ENCODE measurements at regions not wholly inside any gene's neighbourhood (a gene's known extent, or its start where the extent isn't known, plus 50 kb on each side); places are given as distances from the start of the nearest gene placed in this dataset.

- TF ChIP-seq RARB (CRISPR knock-in tag; IDR thresholded peaks at IDR 0.05) (no peak), POU6F1 (CRISPR knock-in tag; IDR thresholded peaks at IDR 0.05; ENCODE audit: borderline replicate concordance, low read depth) (no peak), PPARA (CRISPR knock-in tag; IDR thresholded peaks at IDR 0.05; ENCODE audit: borderline replicate concordance) (no peak), ARNTL (CRISPR knock-in tag; IDR thresholded peaks at IDR 0.05; ENCODE audit: borderline replicate concordance, low read depth) (no peak), PATZ1 (CRISPR knock-in tag; IDR thresholded peaks at IDR 0.05; ENCODE audit: borderline replicate concordance) (no peak), TOX (CRISPR knock-in tag; IDR thresholded peaks at IDR 0.05; ENCODE audit: borderline replicate concordance) (no peak), CSRNP3 (CRISPR knock-in tag; IDR thresholded peaks at IDR 0.05) (no peak), CREB5 (CRISPR knock-in tag; IDR thresholded peaks at IDR 0.05; ENCODE audit: low read depth) (no peak), CSDC2 (CRISPR knock-in tag; IDR thresholded peaks at IDR 0.05) (no peak)
- no peak for ATAC-seq
Observed at GRCh38 chr10:81116990-81117389, 579.3 kb downstream of the SH2D4B start.

GRCh38 chr10:81127931-81128330 lies 590.2 kb downstream of the SH2D4B start:
- ATAC-seq = no peak
- TF ChIP-seq PPARA (CRISPR knock-in tag; IDR thresholded peaks at IDR 0.05; ENCODE audit: borderline replicate concordance) = no peak
- no peak for TF ChIP-seq ZC3H10 (CRISPR knock-in tag; IDR thresholded peaks at IDR 0.05)
- TF ChIP-seq TOX (CRISPR knock-in tag; IDR thresholded peaks at IDR 0.05; ENCODE audit: borderline replicate concordance) = no peak
- TF ChIP-seq ISL1 (CRISPR knock-in tag; IDR thresholded peaks at IDR 0.05) = no peak
- no peak for TF ChIP-seq OSR1 (CRISPR knock-in tag; IDR thresholded peaks at IDR 0.05)
- TF ChIP-seq ARNTL (CRISPR knock-in tag; IDR thresholded peaks at IDR 0.05; ENCODE audit: borderline replicate concordance, low read depth) = no peak
- no peak for TF ChIP-seq CSRNP3 (CRISPR knock-in tag; IDR thresholded peaks at IDR 0.05)
- no peak for TF ChIP-seq SNAI2 (CRISPR knock-in tag; IDR thresholded peaks at IDR 0.05)
- TF ChIP-seq TCF4 (CRISPR knock-in tag; IDR thresholded peaks at IDR 0.05; ENCODE audit: borderline replicate concordance) = no peak
- no peak for TF ChIP-seq ZNF8 (CRISPR knock-in tag; IDR thresholded peaks at IDR 0.05)
- no peak for TF ChIP-seq RARB (CRISPR knock-in tag; IDR thresholded peaks at IDR 0.05)
- no peak for TF ChIP-seq ESRRG (CRISPR knock-in tag; IDR thresholded peaks at IDR 0.05)
- TF ChIP-seq PATZ1 (CRISPR knock-in tag; IDR thresholded peaks at IDR 0.05; ENCODE audit: borderline replicate concordance) = no peak
- no peak for TF ChIP-seq ZNF70 (CRISPR knock-in tag; IDR thresholded peaks at IDR 0.05)
- TF ChIP-seq ZNF565 (CRISPR knock-in tag; conservative IDR thresholded peaks at IDR 0.05; ENCODE audit: low read depth) = no peak
- TF ChIP-seq CREB5 (CRISPR knock-in tag; IDR thresholded peaks at IDR 0.05; ENCODE audit: low read depth) = no peak
- no peak for TF ChIP-seq TSHZ2 (CRISPR knock-in tag; IDR thresholded peaks at IDR 0.05)
